HepG2 (cell line): ENCODE measurements at regions not wholly inside any gene's neighbourhood (a gene's known extent, or its start where the extent isn't known, plus 50 kb on each side); places are given as distances from the start of the nearest gene placed in this dataset.

Experiments
- ATAC-seq: fragments of 200-7000 bp; cut with Tn5 transposase; 3 replicates; pipeline ENCODE4 v1.9.1; 2020; ENCODE audit warnings: mild to moderate bottlenecking, moderate library complexity
- BruUV-seq: library from RNA; stranded (reverse); fragments of 400-500 nt; replicated peaks from 2 replicates; lab custom pipeline; 2021; lab: Mats Ljungman, UMichigan
- CTCF ChIA-PET: fragments of 300-600 bp; formaldehyde crosslinking; extraction: SDS; loops from one replicate; lab custom pipeline; 2021; ENCODE audit warnings: low total read pairs, inconsistent platforms, low intra/inter-chr PET ratio; lab: Yijun Ruan, JAX
- POLR2A ChIA-PET: fragments of 350-600 bp; sonication (Branson Sonifier 250); formaldehyde crosslinking; loops from one replicate; lab custom pipeline; 2020; ENCODE audit warnings: antibody characterized with exemption, inconsistent platforms; lab: Yijun Ruan, JAX
- DNase-seq: peaks from one replicate; pipeline ENCODE4 v3.0.0-alpha.2; 2015; ENCODE audit warnings: low spot score
- FAIRE-seq: peaks from 3 replicates; lab custom pipeline; 2011; peaks lifted over from hg19 to GRCh38; lab: Jason Lieb, UNC
- H2AFZ ChIP-seq: one replicate; pipeline ENCODE4 v1.6.1; 2011; ENCODE audit warnings: low read length, inconsistent platforms
- H3K27ac ChIP-seq: fragments of 300-600 bp; 3 replicates; pipeline ENCODE4 v1.8.0; 2011; ENCODE audit warnings: mixed run types, mild to moderate bottlenecking, mixed read lengths, low read length, inconsistent platforms; ENCODE audit not compliant: insufficient read depth; ENCODE audit errors: extremely low read length
- H3K27me3 ChIP-seq, 2 experiments: fragments of 200-600 bp in 1 of 2; 2 replicates in 1 of 2; 3 replicates in 1 of 2; pipeline versions ENCODE4 v1.6.0 to v1.8.0; 2011; ENCODE audit warnings: low read length in 2 of 2, mild to moderate bottlenecking in 2 of 2, moderate library complexity in 2 of 2, inconsistent platforms in 1 of 2; ENCODE audit not compliant: insufficient read depth in 2 of 2, control insufficient read depth in 1 of 2
- H3K36me3 ChIP-seq, 2 experiments: fragments of 200-600 bp in 1 of 2; replicated peaks in 1 of 2; 2 replicates in 1 of 2; 3 replicates in 1 of 2; pipeline versions ENCODE4 v1.5.1 to v1.8.0; 2011; ENCODE audit warnings: low read length in 2 of 2, inconsistent platforms in 1 of 2; ENCODE audit not compliant: insufficient read depth in 2 of 2, control insufficient read depth in 1 of 2
- H3K4me1 ChIP-seq: 2 replicates; pipeline ENCODE4 v1.5.1; 2012; ENCODE audit warnings: low read length, inconsistent platforms; ENCODE audit not compliant: insufficient read depth
- H3K4me2 ChIP-seq: 2 replicates; pipeline ENCODE4 v1.6.0; 2011; ENCODE audit warnings: low read depth, low read length, inconsistent platforms
- H3K4me3 ChIP-seq, 3 experiments: fragments of 200-600 bp in 1 of 3; sonication (generic), shearing (Covaris generic) in 1 of 3; replicated peaks in 1 of 3; 2 replicates each; pipeline ENCODE4 v1.5.1; 2011 to 2016; ENCODE audit warnings: low read length in 3 of 3, inconsistent platforms in 2 of 3, low read depth in 2 of 3, mild to moderate bottlenecking in 2 of 3, control low read depth in 1 of 3, mixed read lengths in 1 of 3; ENCODE audit not compliant: insufficient read depth in 1 of 3
- H3K79me2 ChIP-seq: one replicate; pipeline ENCODE4 v1.6.1; 2011; ENCODE audit warnings: low read length, inconsistent platforms; ENCODE audit not compliant: insufficient read depth
- H3K9ac ChIP-seq: 2 replicates; pipeline ENCODE4 v1.6.0; 2011; ENCODE audit warnings: mild to moderate bottlenecking, low read depth, low read length, inconsistent platforms; ENCODE audit not compliant: insufficient read depth
- H3K9me3 ChIP-seq: 2 replicates; pipeline ENCODE4 v1.5.1; 2012; ENCODE audit warnings: mild to moderate bottlenecking, low read length
- H4K20me1 ChIP-seq: 2 replicates; pipeline ENCODE4 v1.6.0; 2011; ENCODE audit warnings: inconsistent platforms, mild to moderate bottlenecking, low read length, moderate library complexity; ENCODE audit not compliant: insufficient read depth
- ATM ChIP-seq: fragments of 450-650 bp; IDR thresholded peaks from 2 replicates; pipeline ENCODE4 v1.7.1; 2017; ENCODE audit warnings: mild to moderate bottlenecking, borderline replicate concordance
- FOXO1 ChIP-seq: sonication (generic); formaldehyde crosslinking; IDR thresholded peaks from 2 replicates; pipeline ENCODE4 v1.4.0; 2020; ENCODE audit warnings: missing genetic modification reagents
- JUN ChIP-seq: sonication (generic); formaldehyde crosslinking; IDR thresholded peaks from 2 replicates; pipeline ENCODE4 v1.4.0; 2020; ENCODE audit warnings: mild to moderate bottlenecking, missing genetic modification reagents
- KDM3A ChIP-seq: IDR thresholded peaks from 2 replicates; pipeline ENCODE4 v1.6.1; 2018; ENCODE audit warnings: low read depth, missing compliant biosample characterization
- MAF1 ChIP-seq: sonication (generic); formaldehyde crosslinking; IDR thresholded peaks from 2 replicates; pipeline ENCODE4 v1.5.0; 2020; ENCODE audit warnings: missing genetic modification reagents, borderline replicate concordance
- MTF1 ChIP-seq: sonication (generic); formaldehyde crosslinking; IDR thresholded peaks from 2 replicates; pipeline ENCODE4 v1.5.0; 2020; ENCODE audit warnings: missing genetic modification reagents
- NPAS2 ChIP-seq: sonication (generic); formaldehyde crosslinking; IDR thresholded peaks from 2 replicates; pipeline ENCODE4 v1.8.0; 2022; ENCODE audit warnings: mild to moderate bottlenecking, missing genetic modification reagents, borderline replicate concordance
- ONECUT2 ChIP-seq: sonication (generic); formaldehyde crosslinking; IDR thresholded peaks from 2 replicates; pipeline ENCODE4 v1.4.0; 2020; ENCODE audit warnings: missing genetic modification reagents
- PAWR ChIP-seq: sonication (generic); formaldehyde crosslinking; IDR thresholded peaks from 2 replicates; pipeline ENCODE4 v1.4.0; 2020; ENCODE audit warnings: missing genetic modification reagents, mild to moderate bottlenecking, borderline replicate concordance
- POLR2A ChIP-seq, 2 experiments: IDR thresholded peaks; 2 replicates each; pipeline ENCODE4 v1.6.1; 2011; ENCODE audit warnings: low read depth in 2 of 2, low read length in 2 of 2, mild to moderate bottlenecking in 1 of 2, moderate library complexity in 1 of 2; ENCODE audit not compliant: insufficient read depth in 1 of 2
- TRAFD1 ChIP-seq: sonication (generic); formaldehyde crosslinking; IDR thresholded peaks from 2 replicates; pipeline ENCODE4 v1.5.1; 2020; ENCODE audit warnings: missing genetic modification reagents, mild to moderate bottlenecking, borderline replicate concordance
- ZEB1 ChIP-seq: IDR thresholded peaks from 2 replicates; pipeline ENCODE4 v1.6.1; 2012; ENCODE audit warnings: mild to moderate bottlenecking, low read depth, inconsistent platforms; ENCODE audit not compliant: insufficient replicate concordance
- ZKSCAN5 ChIP-seq: sonication (generic); formaldehyde crosslinking; IDR thresholded peaks from 2 replicates; pipeline ENCODE4 v1.5.1; 2020; ENCODE audit warnings: mild to moderate bottlenecking, missing genetic modification reagents
- ZNF160 ChIP-seq: sonication (generic); formaldehyde crosslinking; IDR thresholded peaks from 2 replicates; pipeline ENCODE4 v1.8.0; 2022; ENCODE audit warnings: mild to moderate bottlenecking, inconsistent platforms, missing genetic modification reagents
- ZNF275 ChIP-seq: sonication (generic); formaldehyde crosslinking; IDR thresholded peaks from 2 replicates; pipeline ENCODE4 v1.8.0; 2022; ENCODE audit warnings: missing genetic modification reagents, mild to moderate bottlenecking, inconsistent platforms, borderline replicate concordance
- ZNF292 ChIP-seq: sonication (generic); formaldehyde crosslinking; IDR thresholded peaks from 2 replicates; pipeline ENCODE4 v1.8.1; 2022; ENCODE audit warnings: mild to moderate bottlenecking, low read depth, missing genetic modification reagents, borderline replicate concordance
- ZNF30 ChIP-seq: sonication (generic); formaldehyde crosslinking; IDR thresholded peaks from 2 replicates; pipeline ENCODE4 v1.5.0; 2020; ENCODE audit warnings: mild to moderate bottlenecking, missing genetic modification reagents
- ZNF629 ChIP-seq: sonication (generic); formaldehyde crosslinking; conservative IDR thresholded peaks from 2 replicates; pipeline ENCODE4 v1.5.0; 2020; ENCODE audit warnings: missing genetic modification reagents
- in situ Hi-C: cut with HindIII; loops from 2 replicates; pipeline ENCODE4 v1.10.0; 2017; ENCODE audit warnings: low pct_unique_long_range_greater_than_20kb; ENCODE audit not compliant: extremely low pct_ligation_motif_present
- intact Hi-C: fragments of 100-400 bp; cut with micrococcal nuclease; formaldehyde crosslinking; loops from one replicate; pipeline ENCODE4 v1.10.0; 2022; ENCODE audit not compliant: unreplicated experiment
- TF ChIP-seq, protein P1 (sequence below): sonication (generic); formaldehyde crosslinking; IDR thresholded peaks from 2 replicates; pipeline ENCODE4 v1.5.0; 2020; ENCODE audit warnings: missing genetic modification reagents

- Histone ChIP-seq H3K27ac (no peak overlapping the region), H3K9me3 (no peaks in the 10 kb centered on the region), H3K4me3 (no peak overlapping the region), H3K9ac (no peak overlapping the region), H2AFZ (no peak overlapping the region), H3K79me2 (no peaks in the 10 kb centered on the region), H3K4me1 (no peaks in the 10 kb centered on the region), H3K36me3 (no peaks in the 10 kb centered on the region), H3K4me2 (no peak overlapping the region), H4K20me1 (no peaks in the 10 kb centered on the region), H3K27me3 (no peaks in the 10 kb centered on the region)
- no TSS peak for BruUV-seq
- DNase-seq (no peak), ATAC-seq (no peak), FAIRE-seq (no peak)
- in situ Hi-C loops = no loop called here
- intact Hi-C loops = no loop called here
- TF ChIP-seq NPAS2 = no peak
- no peak for TF ChIP-seq JUN (CRISPR knock-in tag)
- no peak for TF ChIP-seq ZNF292 (CRISPR knock-in tag)
- no peak for TF ChIP-seq ZNF160 (CRISPR knock-in tag)
- no peak for TF ChIP-seq ZNF629 (CRISPR knock-in tag)
- TF ChIP-seq POLR2A (IDR thresholded peaks at IDR 0.05; ENCODE audit: insufficient read depth in 1 of 2, low read depth in 2 of 2, low read length in 2 of 2) = no peak
- no peak for TF ChIP-seq PAWR
- TF ChIP-seq, protein P1, sequence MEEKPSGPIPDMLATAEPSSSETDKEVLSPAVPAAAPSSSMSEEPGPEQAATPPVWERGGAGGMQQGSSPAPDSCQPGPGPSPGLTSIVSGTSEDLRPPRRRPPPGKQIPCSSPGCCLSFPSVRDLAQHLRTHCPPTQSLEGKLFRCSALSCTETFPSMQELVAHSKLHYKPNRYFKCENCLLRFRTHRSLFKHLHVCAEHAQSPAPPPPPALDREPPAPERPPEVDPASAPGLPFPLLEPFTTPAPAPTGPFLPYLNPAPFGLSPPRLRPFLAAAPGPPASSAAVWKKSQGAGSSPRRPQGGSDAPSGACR (CRISPR knock-in tag) = no peak
- TF ChIP-seq ZEB1 = no peak
- TF ChIP-seq ONECUT2 (CRISPR knock-in tag) = no peak
- TF ChIP-seq KDM3A (CRISPR knock-in tag) = no peak
- TF ChIP-seq ZNF275 = no peak
- no peak for TF ChIP-seq ZKSCAN5 (CRISPR knock-in tag)
- TF ChIP-seq FOXO1 (CRISPR knock-in tag) = no peak
- no peak for TF ChIP-seq MTF1
- no peak for TF ChIP-seq ATM
- TF ChIP-seq MAF1 (CRISPR knock-in tag) = no peak
- no peak for TF ChIP-seq TRAFD1
- no peak for TF ChIP-seq ZNF30 (CRISPR knock-in tag)
- POLR2A ChIA-PET = no interaction called here
- CTCF ChIA-PET = no interaction called here
Measured at GRCh38 chr2:15855766-15856260, 84.5 kb upstream of the MYCN start.
